ENCODE measurements at regions not wholly inside any gene's neighbourhood (a gene's known extent, or its start where the extent isn't known, plus 50 kb on each side); places are given as distances from the start of the nearest gene placed in this dataset.

- Histone ChIP-seq H3K27ac (ENCODE audit: insufficient read depth, low read length) (no peak overlapping the region), H3K4me3 (ENCODE audit: insufficient read depth, low read depth, low read length) (no peak overlapping the region), H4K91ac (ENCODE audit: insufficient read depth, low read depth, low read length) (no peak overlapping the region), H2AFZ (replicated peaks; ENCODE audit: low read length, poor library complexity) (no peak overlapping the region), H2AK9ac (replicated peaks; ENCODE audit: low read depth, low read length, poor library complexity) (no peak overlapping the region), H2BK15ac (ENCODE audit: low read depth, low read length) (no peak overlapping the region), H4K5ac (ENCODE audit: low read depth, low read length) (no peak overlapping the region), H3K23ac (ENCODE audit: low read depth, low read length) (no peak overlapping the region), H4K20me1 (ENCODE audit: insufficient read depth, low read length) (no peaks in the 10 kb centered on the region), H2BK5ac (ENCODE audit: low read depth, low read length, poor library complexity, severe bottlenecking) (no peak overlapping the region), H2AK5ac (ENCODE audit: low read depth, low read length) (no peak overlapping the region), H2BK120ac (ENCODE audit: low read depth, low read length) (no peak overlapping the region), H3K9me1 (ENCODE audit: insufficient read depth, low read length) (no peaks in the 10 kb centered on the region), H3K79me1 (ENCODE audit: low read depth in 1 of 2, low read length in 2 of 2) (no peaks in the 10 kb centered on the region), H3K27me3 (ENCODE audit: control insufficient read depth, insufficient read depth, low read length) (peaks cover 67% of the 10 kb centered on the region), H3K18ac (ENCODE audit: low read depth, low read length) (no peak overlapping the region), H3K56ac (ENCODE audit: extremely low read depth, insufficient read depth, low read length) (no peak overlapping the region), H2BK20ac (ENCODE audit: low read depth, low read length) (no peak overlapping the region), H3K9ac (ENCODE audit: low read depth, low read length) (no peak overlapping the region), H3K36me3 (ENCODE audit: control insufficient read depth, insufficient read depth, low read length) (no peaks in the 10 kb centered on the region), H3K4me2 (ENCODE audit: low read depth, low read length) (no peak overlapping the region), H4K8ac (ENCODE audit: low read depth in 2 of 2, low read length in 2 of 2) (no peak overlapping the region), H3K4ac (ENCODE audit: low read depth, low read length) (no peak overlapping the region), H3K9me3 (ENCODE audit: control insufficient read depth, insufficient read depth, low read length) (peaks cover 4% of the 10 kb centered on the region), H3K14ac (replicated peaks; ENCODE audit: low read depth, low read length) (no peak overlapping the region), H3K4me1 (ENCODE audit: control insufficient read depth, insufficient read depth, low read length) (no peaks in the 10 kb centered on the region)
- BruUV-seq (replicated peaks), result no TSS peak
- DNase-seq, result no peak
- TF ChIP-seq MXI1 (IDR thresholded peaks at IDR 0.05; ENCODE audit: borderline replicate concordance, low read depth, low read length) (no peak), CEBPB (IDR thresholded peaks at IDR 0.05; ENCODE audit: low read depth, low read length) (no peak), BHLHE40 (IDR thresholded peaks at IDR 0.05; ENCODE audit: low read depth, low read length) (no peak), SMC3 (IDR thresholded peaks at IDR 0.05; ENCODE audit: low read depth, low read length) (no peak), NFE2L2 (IDR thresholded peaks at IDR 0.05; ENCODE audit: low read depth, low read length) (no peak), CHD1 (IDR thresholded peaks at IDR 0.05; ENCODE audit: low read depth, low read length) (no peak), RFX5 (IDR thresholded peaks at IDR 0.05; ENCODE audit: low read depth, low read length) (no peak), FOS (IDR thresholded peaks at IDR 0.05; ENCODE audit: low read depth, low read length) (no peak), MAZ (IDR thresholded peaks at IDR 0.05; ENCODE audit: borderline replicate concordance, low read depth, low read length) (no peak)
- TF ChIP-seq, protein P1, sequence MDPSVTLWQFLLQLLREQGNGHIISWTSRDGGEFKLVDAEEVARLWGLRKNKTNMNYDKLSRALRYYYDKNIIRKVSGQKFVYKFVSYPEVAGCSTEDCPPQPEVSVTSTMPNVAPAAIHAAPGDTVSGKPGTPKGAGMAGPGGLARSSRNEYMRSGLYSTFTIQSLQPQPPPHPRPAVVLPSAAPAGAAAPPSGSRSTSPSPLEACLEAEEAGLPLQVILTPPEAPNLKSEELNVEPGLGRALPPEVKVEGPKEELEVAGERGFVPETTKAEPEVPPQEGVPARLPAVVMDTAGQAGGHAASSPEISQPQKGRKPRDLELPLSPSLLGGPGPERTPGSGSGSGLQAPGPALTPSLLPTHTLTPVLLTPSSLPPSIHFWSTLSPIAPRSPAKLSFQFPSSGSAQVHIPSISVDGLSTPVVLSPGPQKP (IDR thresholded peaks at IDR 0.05; ENCODE audit: borderline replicate concordance, low read depth, low read length), result no peak
- TF ChIP-seq, protein P2, sequence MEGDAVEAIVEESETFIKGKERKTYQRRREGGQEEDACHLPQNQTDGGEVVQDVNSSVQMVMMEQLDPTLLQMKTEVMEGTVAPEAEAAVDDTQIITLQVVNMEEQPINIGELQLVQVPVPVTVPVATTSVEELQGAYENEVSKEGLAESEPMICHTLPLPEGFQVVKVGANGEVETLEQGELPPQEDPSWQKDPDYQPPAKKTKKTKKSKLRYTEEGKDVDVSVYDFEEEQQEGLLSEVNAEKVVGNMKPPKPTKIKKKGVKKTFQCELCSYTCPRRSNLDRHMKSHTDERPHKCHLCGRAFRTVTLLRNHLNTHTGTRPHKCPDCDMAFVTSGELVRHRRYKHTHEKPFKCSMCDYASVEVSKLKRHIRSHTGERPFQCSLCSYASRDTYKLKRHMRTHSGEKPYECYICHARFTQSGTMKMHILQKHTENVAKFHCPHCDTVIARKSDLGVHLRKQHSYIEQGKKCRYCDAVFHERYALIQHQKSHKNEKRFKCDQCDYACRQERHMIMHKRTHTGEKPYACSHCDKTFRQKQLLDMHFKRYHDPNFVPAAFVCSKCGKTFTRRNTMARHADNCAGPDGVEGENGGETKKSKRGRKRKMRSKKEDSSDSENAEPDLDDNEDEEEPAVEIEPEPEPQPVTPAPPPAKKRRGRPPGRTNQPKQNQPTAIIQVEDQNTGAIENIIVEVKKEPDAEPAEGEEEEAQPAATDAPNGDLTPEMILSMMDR (conservative IDR thresholded peaks at IDR 0.05; ENCODE audit: low read depth, low read length), result no peak
- in situ Hi-C loops (cut with MboI; ENCODE audit: low sequenced_read_pairs) (no loop called here), dilution Hi-C loops (cut with HindIII; ENCODE audit: low sequenced_read_pairs, unreplicated experiment) (no loop called here), intact Hi-C loops (cut with micrococcal nuclease) (no loop called here)
- no CpG with 5 or more reads among the region's 2 CpGs for WGBS, 2 experiments (ENCODE audit: extremely low coverage in 2 of 2, insufficient read length in 1 of 2)
- POLR2A ChIA-PET (ENCODE audit: unreplicated experiment), result no interaction called here
- ATAC-seq (ENCODE audit: low read depth), result no peak
- CTCF ChIA-PET, result no interaction called here
Observed at GRCh38 chr16:66298006-66298405, 68.5 kb upstream of the CDH5 start.
